Erythroblast (primary cell): ENCODE measurements at regions not wholly inside any gene's neighbourhood (a gene's known extent, or its start where the extent isn't known, plus 50 kb on each side); places are given as distances from the start of the nearest gene placed in this dataset.

Experiments
- GATA1 ChIP-seq: IDR thresholded peaks from 2 replicates; pipeline ENCODE4 v1.6.1; 2011; ENCODE audit warnings: low read depth, mild to moderate bottlenecking, control low read depth, low read length, moderate library complexity
- POLR2A ChIP-seq: IDR thresholded peaks from 2 replicates; pipeline ENCODE4 v1.6.1; 2011; ENCODE audit warnings: mild to moderate bottlenecking, low read length

GRCh38 chr12:66984077-66984476, 285.1 kb upstream of the CAND1 start:
- TF ChIP-seq POLR2A (no peak), GATA1 (no peak)
